Neural cell (in vitro differentiated cells): ENCODE measurements at regions not wholly inside any gene's neighbourhood (a gene's known extent, or its start where the extent isn't known, plus 50 kb on each side); places are given as distances from the start of the nearest gene placed in this dataset.

Source experiments
- H2AFZ ChIP-seq: fragments of 200-600, 300-800 bp; sonication (generic), shearing (Covaris generic); 2 replicates; pipeline ENCODE4 v1.6.0; 2014; ENCODE audit warnings: low read depth, mild to moderate bottlenecking, antibody characterized with exemption, low read length, moderate library complexity
- H3F3A ChIP-seq: fragments of 200-600 bp; shearing (Covaris generic); 2 replicates; pipeline ENCODE4 v1.6.1; 2016; ENCODE audit warnings: mild to moderate bottlenecking, moderate library complexity, mixed read lengths, antibody characterized with exemption, low read length; ENCODE audit not compliant: insufficient read depth, poor library complexity, severe bottlenecking
- H3K27ac ChIP-seq: fragments of 200-600, 300-800 bp; sonication (generic), shearing (Covaris generic); 2 replicates; pipeline ENCODE4 v1.5.1; 2014; ENCODE audit warnings: mild to moderate bottlenecking, low read length, moderate library complexity
- H3K27me3 ChIP-seq: fragments of 300-800, 200-600 bp; sonication (generic), shearing (Covaris generic); 2 replicates; pipeline ENCODE4 v1.6.0; 2014; ENCODE audit warnings: mild to moderate bottlenecking, low read depth, low read length, moderate library complexity; ENCODE audit not compliant: insufficient read depth
- H3K36me3 ChIP-seq: fragments of 300-800, 200-600 bp; sonication (generic), shearing (Covaris generic); 2 replicates; pipeline ENCODE4 v1.5.1; 2014; ENCODE audit warnings: mild to moderate bottlenecking, antibody characterized with exemption, low read length, moderate library complexity; ENCODE audit not compliant: insufficient read depth
- H3K4me2 ChIP-seq: fragments of 300-800, 200-600 bp; sonication (generic), shearing (Covaris generic); 2 replicates; pipeline ENCODE4 v1.6.0; 2014; ENCODE audit warnings: mild to moderate bottlenecking, low read length
- H3K4me3 ChIP-seq: fragments of 300-800, 200-600 bp; sonication (generic), shearing (Covaris generic); 2 replicates; pipeline ENCODE4 v1.5.1; 2014; ENCODE audit warnings: mild to moderate bottlenecking, low read length, moderate library complexity
- H3K79me2 ChIP-seq: fragments of 200-600 bp; shearing (Covaris generic); replicated peaks from 2 replicates; pipeline ENCODE4 v1.6.0; 2014; ENCODE audit warnings: mild to moderate bottlenecking, low read length, moderate library complexity; ENCODE audit not compliant: insufficient read depth
- H3K9ac ChIP-seq: fragments of 300-800, 200-600 bp; sonication (generic), shearing (Covaris generic); 2 replicates; pipeline ENCODE4 v1.6.1; 2016; ENCODE audit warnings: mild to moderate bottlenecking, low read length, mixed read lengths
- H3K9me2 ChIP-seq: fragments of 200-600 bp; shearing (Covaris generic); 2 replicates; pipeline ENCODE4 v1.6.1; 2016; ENCODE audit warnings: mild to moderate bottlenecking, low read length, mixed read lengths; ENCODE audit not compliant: insufficient read depth
- H3K9me3 ChIP-seq: fragments of 200-600, 300-800 bp; sonication (generic), shearing (Covaris generic); 2 replicates; pipeline ENCODE4 v1.6.1; 2016; ENCODE audit warnings: mild to moderate bottlenecking, mixed run types, low read length, moderate library complexity, mixed read lengths
- H4K20me1 ChIP-seq: fragments of 200-600 bp; shearing (Covaris generic); 2 replicates; pipeline ENCODE4 v1.6.1; 2016; ENCODE audit warnings: mild to moderate bottlenecking, mixed run types; ENCODE audit not compliant: insufficient read depth
- CTCF ChIP-seq: fragments of 450-650 bp; IDR thresholded peaks from 2 replicates; pipeline ENCODE4 v1.5.1; 2014; ENCODE audit warnings: antibody characterized with exemption, mild to moderate bottlenecking, moderate library complexity; ENCODE audit not compliant: poor library complexity, severe bottlenecking
- EP300 ChIP-seq: fragments of 450-650 bp; conservative IDR thresholded peaks from 2 replicates; pipeline ENCODE4 v1.6.1; 2014; ENCODE audit warnings: antibody characterized with exemption, mild to moderate bottlenecking, moderate library complexity; ENCODE audit not compliant: poor library complexity, severe bottlenecking
- EZH2 ChIP-seq: fragments of 200-600, 300-800 bp; shearing (Covaris generic), sonication (generic); IDR thresholded peaks from 2 replicates; pipeline ENCODE4 v1.6.1; 2014; ENCODE audit warnings: antibody characterized with exemption, low read length, borderline replicate concordance, mild to moderate bottlenecking; ENCODE audit not compliant: insufficient read depth, poor library complexity, severe bottlenecking
- MXI1 ChIP-seq: fragments of 450-650 bp; conservative IDR thresholded peaks from 2 replicates; pipeline ENCODE4 v1.6.1; 2014; ENCODE audit warnings: antibody characterized with exemption, mild to moderate bottlenecking; ENCODE audit not compliant: poor library complexity, severe bottlenecking
- POLR2AphosphoS5 ChIP-seq: IDR thresholded peaks from 2 replicates; pipeline ENCODE4 v1.6.1; 2012
- RAD21 ChIP-seq: fragments of 450-650 bp; conservative IDR thresholded peaks from 2 replicates; pipeline ENCODE4 v1.6.1; 2014; ENCODE audit warnings: antibody characterized with exemption, mild to moderate bottlenecking, moderate library complexity
- SMC3 ChIP-seq: fragments of 450-650 bp; conservative IDR thresholded peaks from 2 replicates; pipeline ENCODE4 v1.6.1; 2014; ENCODE audit warnings: antibody characterized with exemption, mild to moderate bottlenecking, moderate library complexity; ENCODE audit not compliant: poor library complexity
- TAF1 ChIP-seq: IDR thresholded peaks from 2 replicates; pipeline ENCODE4 v1.6.1; 2012; ENCODE audit warnings: low read depth
- TF ChIP-seq, protein P1 (sequence below): IDR thresholded peaks from 2 replicates; pipeline ENCODE4 v1.6.1; 2012; ENCODE audit warnings: borderline replicate concordance

DNA sequence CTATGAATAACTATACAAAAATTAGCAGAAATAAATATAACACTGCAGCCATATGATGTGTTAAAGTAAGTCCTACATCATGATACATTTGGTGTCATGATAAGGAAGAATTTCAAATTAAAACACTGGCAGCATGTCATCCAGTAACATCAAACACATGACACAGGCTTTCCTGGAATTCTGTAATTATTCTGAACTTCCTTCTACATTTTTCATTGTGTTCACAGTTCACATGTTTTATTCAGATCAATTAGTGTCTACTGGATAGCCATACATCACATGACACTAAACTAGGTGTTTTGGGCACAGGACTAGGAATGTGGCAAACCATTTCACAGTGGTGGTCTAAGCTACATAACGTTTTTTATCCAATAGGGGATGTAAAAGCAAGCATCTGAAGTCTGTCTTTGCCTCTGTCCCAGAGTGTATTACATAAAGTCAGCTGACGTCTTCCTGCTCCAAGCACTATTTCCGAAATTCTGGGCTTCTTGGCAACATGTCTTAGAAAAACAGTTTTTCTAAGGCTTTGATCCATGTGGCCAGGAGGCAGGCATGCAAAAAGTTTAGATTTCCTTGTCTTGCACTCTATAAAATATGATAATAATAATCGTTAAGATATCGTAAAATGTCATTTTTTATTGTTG, 707.9 kb downstream of the CENPC start:
- H3K9me2 ChIP-seq: no peaks in the 10 kb centered on the region
- H3K4me2 ChIP-seq: no peak overlapping the region
- no peak overlapping the region for H2AFZ ChIP-seq
- no peaks in the 10 kb centered on the region for H3K79me2 ChIP-seq
- TF ChIP-seq, protein P1, sequence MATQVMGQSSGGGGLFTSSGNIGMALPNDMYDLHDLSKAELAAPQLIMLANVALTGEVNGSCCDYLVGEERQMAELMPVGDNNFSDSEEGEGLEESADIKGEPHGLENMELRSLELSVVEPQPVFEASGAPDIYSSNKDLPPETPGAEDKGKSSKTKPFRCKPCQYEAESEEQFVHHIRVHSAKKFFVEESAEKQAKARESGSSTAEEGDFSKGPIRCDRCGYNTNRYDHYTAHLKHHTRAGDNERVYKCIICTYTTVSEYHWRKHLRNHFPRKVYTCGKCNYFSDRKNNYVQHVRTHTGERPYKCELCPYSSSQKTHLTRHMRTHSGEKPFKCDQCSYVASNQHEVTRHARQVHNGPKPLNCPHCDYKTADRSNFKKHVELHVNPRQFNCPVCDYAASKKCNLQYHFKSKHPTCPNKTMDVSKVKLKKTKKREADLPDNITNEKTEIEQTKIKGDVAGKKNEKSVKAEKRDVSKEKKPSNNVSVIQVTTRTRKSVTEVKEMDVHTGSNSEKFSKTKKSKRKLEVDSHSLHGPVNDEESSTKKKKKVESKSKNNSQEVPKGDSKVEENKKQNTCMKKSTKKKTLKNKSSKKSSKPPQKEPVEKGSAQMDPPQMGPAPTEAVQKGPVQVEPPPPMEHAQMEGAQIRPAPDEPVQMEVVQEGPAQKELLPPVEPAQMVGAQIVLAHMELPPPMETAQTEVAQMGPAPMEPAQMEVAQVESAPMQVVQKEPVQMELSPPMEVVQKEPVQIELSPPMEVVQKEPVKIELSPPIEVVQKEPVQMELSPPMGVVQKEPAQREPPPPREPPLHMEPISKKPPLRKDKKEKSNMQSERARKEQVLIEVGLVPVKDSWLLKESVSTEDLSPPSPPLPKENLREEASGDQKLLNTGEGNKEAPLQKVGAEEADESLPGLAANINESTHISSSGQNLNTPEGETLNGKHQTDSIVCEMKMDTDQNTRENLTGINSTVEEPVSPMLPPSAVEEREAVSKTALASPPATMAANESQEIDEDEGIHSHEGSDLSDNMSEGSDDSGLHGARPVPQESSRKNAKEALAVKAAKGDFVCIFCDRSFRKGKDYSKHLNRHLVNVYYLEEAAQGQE: no peak
- no peaks in the 10 kb centered on the region for H3K9me3 ChIP-seq
- H4K20me1 ChIP-seq: no peaks in the 10 kb centered on the region
- H3K9ac ChIP-seq: no peak overlapping the region
- H3K36me3 ChIP-seq: no peaks in the 10 kb centered on the region
- no peaks in the 10 kb centered on the region for H3K27me3 ChIP-seq
- no peaks in the 10 kb centered on the region for H3F3A ChIP-seq
- no peak overlapping the region for H3K4me3 ChIP-seq
- no peak overlapping the region for H3K27ac ChIP-seq

GRCh38 chr4:66829310-66829709, 716.0 kb downstream of the CENPC start:
- H4K20me1 ChIP-seq: no peaks in the 10 kb centered on the region
- H3K9ac ChIP-seq: no peak overlapping the region
- no peak overlapping the region for H2AFZ ChIP-seq
- no peak overlapping the region for H3K4me2 ChIP-seq
- H3K9me2 ChIP-seq: no peaks in the 10 kb centered on the region
- H3F3A ChIP-seq: no peaks in the 10 kb centered on the region
- H3K27ac ChIP-seq: no peak overlapping the region
- H3K9me3 ChIP-seq: no peaks in the 10 kb centered on the region
- no peaks in the 10 kb centered on the region for H3K79me2 ChIP-seq
- no peaks in the 10 kb centered on the region for H3K36me3 ChIP-seq
- TF ChIP-seq TAF1 (no peak), EZH2 (no peak), MXI1 (no peak)
- H3K27me3 ChIP-seq: no peaks in the 10 kb centered on the region
- no peak overlapping the region for H3K4me3 ChIP-seq

DNA sequence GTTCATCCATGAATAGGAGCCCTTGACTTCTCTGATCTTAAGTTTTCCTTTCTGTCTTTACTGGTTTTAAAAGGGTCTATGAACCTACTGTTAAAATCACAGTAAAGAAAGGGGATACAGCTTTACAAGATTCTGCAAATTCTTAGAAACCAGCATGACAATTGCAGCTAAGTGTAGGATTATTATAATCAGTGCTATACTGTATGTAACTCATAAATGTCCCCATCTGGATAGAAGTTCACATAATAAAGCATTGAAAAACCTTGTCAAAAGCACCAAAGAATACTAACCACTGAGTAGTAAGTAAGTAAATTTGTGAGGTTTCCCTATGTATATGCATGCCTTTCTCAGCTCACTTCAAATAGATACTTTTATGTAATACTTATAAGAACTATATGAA, 724.6 kb downstream of the CENPC start:
- no peak for TF ChIP-seq CTCF
- TF ChIP-seq EZH2: no peak
- TF ChIP-seq EP300: no peak
- TF ChIP-seq SMC3: no peak
- TF ChIP-seq MXI1: no peak
- TF ChIP-seq RAD21: no peak
- TF ChIP-seq TAF1: no peak
- TF ChIP-seq, protein P1: no peak
- no peak for TF ChIP-seq POLR2AphosphoS5
- no peaks in the 10 kb centered on the region for H3K9me2 ChIP-seq

More for the DNA sequence above, 724.6 kb downstream of the CENPC start:
- no peak overlapping the region for H3K4me3 ChIP-seq
- H4K20me1 ChIP-seq: no peaks in the 10 kb centered on the region
- no peaks in the 10 kb centered on the region for H3F3A ChIP-seq
- H3K27me3 ChIP-seq: no peaks in the 10 kb centered on the region
- H3K79me2 ChIP-seq: no peaks in the 10 kb centered on the region
- no peak overlapping the region for H3K27ac ChIP-seq
- no peaks in the 10 kb centered on the region for H3K9me3 ChIP-seq
- H2AFZ ChIP-seq: no peak overlapping the region
- no peak overlapping the region for H3K4me2 ChIP-seq
- no peak overlapping the region for H3K9ac ChIP-seq
- H3K36me3 ChIP-seq: no peaks in the 10 kb centered on the region
